HepG2 (cell line): ENCODE measurements at regions not wholly inside any gene's neighbourhood (a gene's known extent, or its start where the extent isn't known, plus 50 kb on each side); places are given as distances from the start of the nearest gene placed in this dataset.

Experiments
- ATAC-seq: fragments of 200-7000 bp; cut with Tn5 transposase; 3 replicates; pipeline ENCODE4 v1.9.1; 2020; ENCODE audit warnings: mild to moderate bottlenecking, moderate library complexity
- BruUV-seq: library from RNA; stranded (reverse); fragments of 400-500 nt; replicated peaks from 2 replicates; lab custom pipeline; 2021; lab: Mats Ljungman, UMichigan
- CTCF ChIA-PET: fragments of 300-600 bp; formaldehyde crosslinking; extraction: SDS; loops from one replicate; lab custom pipeline; 2021; ENCODE audit warnings: low total read pairs, inconsistent platforms, low intra/inter-chr PET ratio; lab: Yijun Ruan, JAX
- POLR2A ChIA-PET: fragments of 350-600 bp; sonication (Branson Sonifier 250); formaldehyde crosslinking; loops from one replicate; lab custom pipeline; 2020; ENCODE audit warnings: antibody characterized with exemption, inconsistent platforms; lab: Yijun Ruan, JAX
- DNase-seq: peaks from one replicate; pipeline ENCODE4 v3.0.0-alpha.2; 2015; ENCODE audit warnings: low spot score
- FAIRE-seq: peaks from 3 replicates; lab custom pipeline; 2011; peaks lifted over from hg19 to GRCh38; lab: Jason Lieb, UNC
- H2AFZ ChIP-seq: one replicate; pipeline ENCODE4 v1.6.1; 2011; ENCODE audit warnings: low read length, inconsistent platforms
- H3K27ac ChIP-seq: fragments of 300-600 bp; 3 replicates; pipeline ENCODE4 v1.8.0; 2011; ENCODE audit warnings: mixed run types, mild to moderate bottlenecking, mixed read lengths, low read length, inconsistent platforms; ENCODE audit not compliant: insufficient read depth; ENCODE audit errors: extremely low read length
- H3K27me3 ChIP-seq, 2 experiments: fragments of 200-600 bp in 1 of 2; 2 replicates in 1 of 2; 3 replicates in 1 of 2; pipeline versions ENCODE4 v1.6.0 to v1.8.0; 2011; ENCODE audit warnings: low read length in 2 of 2, mild to moderate bottlenecking in 2 of 2, moderate library complexity in 2 of 2, inconsistent platforms in 1 of 2; ENCODE audit not compliant: insufficient read depth in 2 of 2, control insufficient read depth in 1 of 2
- H3K36me3 ChIP-seq, 2 experiments: fragments of 200-600 bp in 1 of 2; replicated peaks in 1 of 2; 2 replicates in 1 of 2; 3 replicates in 1 of 2; pipeline versions ENCODE4 v1.5.1 to v1.8.0; 2011; ENCODE audit warnings: low read length in 2 of 2, inconsistent platforms in 1 of 2; ENCODE audit not compliant: insufficient read depth in 2 of 2, control insufficient read depth in 1 of 2
- H3K4me1 ChIP-seq: 2 replicates; pipeline ENCODE4 v1.5.1; 2012; ENCODE audit warnings: low read length, inconsistent platforms; ENCODE audit not compliant: insufficient read depth
- H3K4me2 ChIP-seq: 2 replicates; pipeline ENCODE4 v1.6.0; 2011; ENCODE audit warnings: low read depth, low read length, inconsistent platforms
- H3K4me3 ChIP-seq, 3 experiments: fragments of 200-600 bp in 1 of 3; sonication (generic), shearing (Covaris generic) in 1 of 3; replicated peaks in 1 of 3; 2 replicates each; pipeline ENCODE4 v1.5.1; 2011 to 2016; ENCODE audit warnings: low read length in 3 of 3, inconsistent platforms in 2 of 3, low read depth in 2 of 3, mild to moderate bottlenecking in 2 of 3, control low read depth in 1 of 3, mixed read lengths in 1 of 3; ENCODE audit not compliant: insufficient read depth in 1 of 3
- H3K79me2 ChIP-seq: one replicate; pipeline ENCODE4 v1.6.1; 2011; ENCODE audit warnings: low read length, inconsistent platforms; ENCODE audit not compliant: insufficient read depth
- H3K9ac ChIP-seq: 2 replicates; pipeline ENCODE4 v1.6.0; 2011; ENCODE audit warnings: mild to moderate bottlenecking, low read depth, low read length, inconsistent platforms; ENCODE audit not compliant: insufficient read depth
- H3K9me3 ChIP-seq: 2 replicates; pipeline ENCODE4 v1.5.1; 2012; ENCODE audit warnings: mild to moderate bottlenecking, low read length
- H4K20me1 ChIP-seq: 2 replicates; pipeline ENCODE4 v1.6.0; 2011; ENCODE audit warnings: inconsistent platforms, mild to moderate bottlenecking, low read length, moderate library complexity; ENCODE audit not compliant: insufficient read depth
- MNT ChIP-seq: fragments of 450-650 bp; IDR thresholded peaks from 2 replicates; pipeline ENCODE4 v1.6.1; 2016
- SMARCC2 ChIP-seq: fragments of 450-650 bp; IDR thresholded peaks from 2 replicates; pipeline ENCODE4 v1.6.1; 2017; ENCODE audit warnings: antibody characterized with exemption, mild to moderate bottlenecking
- WGBS: methylation state at CpG from one replicate; pipeline ENCODE4 v1.1.6; 2017; ENCODE audit warnings: low lambda C conversion rate; 5-methylcytosine and 5-hydroxymethylcytosine counted together
- in situ Hi-C: cut with HindIII; loops from 2 replicates; pipeline ENCODE4 v1.10.0; 2017; ENCODE audit warnings: low pct_unique_long_range_greater_than_20kb; ENCODE audit not compliant: extremely low pct_ligation_motif_present
- intact Hi-C: fragments of 100-400 bp; cut with micrococcal nuclease; formaldehyde crosslinking; loops from one replicate; pipeline ENCODE4 v1.10.0; 2022; ENCODE audit not compliant: unreplicated experiment

DNA sequence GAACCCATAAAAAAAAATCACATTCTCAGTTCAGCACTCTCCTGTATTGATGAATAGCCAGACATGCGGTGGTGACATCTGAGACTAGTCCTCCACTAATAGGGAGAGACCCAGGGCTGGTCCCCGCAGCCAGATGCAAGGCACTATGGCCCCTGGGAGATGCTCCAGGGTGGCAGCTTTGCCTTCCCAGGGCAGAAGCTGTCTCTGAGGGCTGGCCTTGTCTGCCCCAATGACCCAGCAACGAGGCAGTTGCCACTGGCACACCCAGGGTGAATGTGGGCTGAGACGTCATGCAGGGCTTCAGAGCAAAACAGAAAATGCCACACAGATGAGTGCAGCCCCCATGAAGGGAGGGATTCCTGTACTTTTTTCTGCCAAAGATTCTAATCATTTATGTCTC lies 50.1 kb upstream of the GDF10 start:
- DNase-seq (no peak), FAIRE-seq (no peak), ATAC-seq (no peak)
- Histone ChIP-seq H3K79me2 (no peaks in the 10 kb centered on the region), H3K9me3 (no peaks in the 10 kb centered on the region), H3K4me2 (no peak overlapping the region), H2AFZ (no peak overlapping the region), H3K36me3 (no peaks in the 10 kb centered on the region), H3K4me1 (no peaks in the 10 kb centered on the region), H3K27me3 (peaks cover 1 to 7% of the 10 kb centered on the region in 2 experiments; a peak in 3 of 5 replicates), H4K20me1 (no peaks in the 10 kb centered on the region), H3K9ac (no peak overlapping the region), H3K4me3 (no peak overlapping the region), H3K27ac (no peak overlapping the region)
- intact Hi-C loops: no loop called here
- in situ Hi-C loops: no loop called here
- no CpG with 5 or more reads among the region's 4 CpGs for WGBS
- ChIA-PET POLR2A (no interaction called here), CTCF (no interaction called here)
- no TSS peak for BruUV-seq
- TF ChIP-seq SMARCC2 (no peak), MNT (no peak)
